NOMO-1 treated with DMSO at 0.1 percent for 48 hours (cell line): ENCODE measurements at regions not wholly inside any gene's neighbourhood (a gene's known extent, or its start where the extent isn't known, plus 50 kb on each side); places are given as distances from the start of the nearest gene placed in this dataset.
"Not testable (repeated sequence)": the region's sequence is repeated elsewhere in the genome, so short reads cannot be mapped to it uniquely, and the experiment has no call there.

Experiments
- DNase-seq: peaks from one replicate; lab custom pipeline; 2025; ENCODE audit not compliant: unreplicated experiment; lab: John Stamatoyannopoulos, UW

GRCh38 chr4:126993351-126993750 is 639.4 kb upstream of the INTU start:
- no peak for DNase-seq

GRCh38 chr4:126995235-126995634 is 637.5 kb upstream of the INTU start:
- DNase-seq = no peak

GRCh38 chr4:127000110-127000509 is 632.6 kb upstream of the INTU start:
- no peak for DNase-seq

- DNase-seq = no peak
These were observed 631.9 kb upstream of the INTU start for GRCh38 chr4:127000846-127001245.

- DNase-seq = no peak
These were observed 630.8 kb upstream of the INTU start for GRCh38 chr4:127001933-127002332.

- DNase-seq = no peak
These were observed 626.3 kb upstream of the INTU start for GRCh38 chr4:127006446-127006877.

- no peak for DNase-seq
These were observed 625.5 kb upstream of the INTU start for GRCh38 chr4:127007305-127007704.

GRCh38 chr4:127012549-127012948 is 620.2 kb upstream of the INTU start:
- DNase-seq = no peak

- no peak for DNase-seq
These were observed 617.1 kb upstream of the INTU start for GRCh38 chr4:127015667-127016117.

GRCh38 chr4:127018381-127018780 is 614.4 kb upstream of the INTU start:
- DNase-seq = no peak

GRCh38 chr4:127020831-127021230 is 611.9 kb upstream of the INTU start:
- not testable (repeated sequence) for DNase-seq

GRCh38 chr4:127036296-127036695 is 596.5 kb upstream of the INTU start:
- DNase-seq = no peak

GRCh38 chr4:127045861-127046260 is 586.9 kb upstream of the INTU start:
- peak; percentile 50 for DNase-seq

- no peak for DNase-seq
These were observed 584.8 kb upstream of the INTU start for GRCh38 chr4:127047930-127048329.

- DNase-seq = no peak
These were observed 584.2 kb upstream of the INTU start for GRCh38 chr4:127048376-127049044.

- no peak for DNase-seq
These were observed 583.2 kb upstream of the INTU start for GRCh38 chr4:127049526-127049925.

GRCh38 chr4:127052742-127053141 is 580.0 kb upstream of the INTU start:
- DNase-seq = no peak

- DNase-seq = no peak
These were observed 577.4 kb upstream of the INTU start for GRCh38 chr4:127055357-127055756.

- DNase-seq = no peak
These were observed 563.1 kb upstream of the INTU start for GRCh38 chr4:127069675-127070074.

GRCh38 chr4:127071443-127071842 is 561.3 kb upstream of the INTU start:
- no peak for DNase-seq

GRCh38 chr4:127080141-127080540 is 552.6 kb upstream of the INTU start:
- DNase-seq = no peak

GRCh38 chr4:127081041-127081440 is 551.7 kb upstream of the INTU start:
- DNase-seq = no peak

GRCh38 chr4:127082986-127083385 is 549.8 kb upstream of the INTU start:
- no peak for DNase-seq
